ENCODE measurements at regions not wholly inside any gene's neighbourhood (a gene's known extent, or its start where the extent isn't known, plus 50 kb on each side); places are given as distances from the start of the nearest gene placed in this dataset.

DNA sequence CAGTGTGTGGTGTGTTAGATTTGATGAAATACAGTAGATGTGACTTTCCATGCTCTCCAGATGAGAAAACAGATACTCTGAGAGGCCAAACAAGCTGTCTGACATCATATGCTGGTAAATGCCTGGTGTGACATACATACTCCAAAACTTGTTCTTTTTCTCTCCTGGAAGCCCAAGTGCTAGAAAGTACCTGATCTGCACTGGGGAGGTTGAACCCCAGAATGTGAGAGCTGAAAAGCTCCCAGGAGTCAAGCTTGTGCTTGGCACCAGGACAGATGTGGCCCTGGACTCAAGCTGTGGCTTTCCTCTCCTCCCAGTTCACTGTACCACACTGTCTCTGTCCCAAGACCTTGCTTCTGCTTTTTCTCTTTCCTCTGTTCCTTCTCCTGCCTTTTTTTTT is 389.0 kb upstream of the USP24 start:
- TF ChIP-seq, protein P1, sequence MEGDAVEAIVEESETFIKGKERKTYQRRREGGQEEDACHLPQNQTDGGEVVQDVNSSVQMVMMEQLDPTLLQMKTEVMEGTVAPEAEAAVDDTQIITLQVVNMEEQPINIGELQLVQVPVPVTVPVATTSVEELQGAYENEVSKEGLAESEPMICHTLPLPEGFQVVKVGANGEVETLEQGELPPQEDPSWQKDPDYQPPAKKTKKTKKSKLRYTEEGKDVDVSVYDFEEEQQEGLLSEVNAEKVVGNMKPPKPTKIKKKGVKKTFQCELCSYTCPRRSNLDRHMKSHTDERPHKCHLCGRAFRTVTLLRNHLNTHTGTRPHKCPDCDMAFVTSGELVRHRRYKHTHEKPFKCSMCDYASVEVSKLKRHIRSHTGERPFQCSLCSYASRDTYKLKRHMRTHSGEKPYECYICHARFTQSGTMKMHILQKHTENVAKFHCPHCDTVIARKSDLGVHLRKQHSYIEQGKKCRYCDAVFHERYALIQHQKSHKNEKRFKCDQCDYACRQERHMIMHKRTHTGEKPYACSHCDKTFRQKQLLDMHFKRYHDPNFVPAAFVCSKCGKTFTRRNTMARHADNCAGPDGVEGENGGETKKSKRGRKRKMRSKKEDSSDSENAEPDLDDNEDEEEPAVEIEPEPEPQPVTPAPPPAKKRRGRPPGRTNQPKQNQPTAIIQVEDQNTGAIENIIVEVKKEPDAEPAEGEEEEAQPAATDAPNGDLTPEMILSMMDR (conservative IDR thresholded peaks at IDR 0.05 in 1 of 2, IDR thresholded peaks at IDR 0.05 in 1 of 2; ENCODE audit: extremely low read depth in 1 of 2, insufficient read depth in 1 of 2, low read depth in 1 of 2, low read length in 2 of 2) = no peak
- TF ChIP-seq EZH2 (IDR thresholded peaks at IDR 0.05; ENCODE audit: borderline replicate concordance, low read length) = no peak

Data from mammary epithelial cell (primary cell).